Spinal cord (tissue), 9 donors: ENCODE measurements at regions not wholly inside any gene's neighbourhood (a gene's known extent, or its start where the extent isn't known, plus 50 kb on each side); places are given as distances from the start of the nearest gene placed in this dataset.
"Not testable (repeated sequence)": the region's sequence is repeated elsewhere in the genome, so short reads cannot be mapped to it uniquely, and the experiment has no call there.

Source experiments
- DNase-seq, 6 donors: peaks; one replicate each; pipeline versions ENCODE4 v3.0.0 to v3.0.0-alpha.2; 2013 to 2015; ENCODE audit warnings: low spot score in 6 of 6, low read depth in 4 of 6
- H3K27ac ChIP-seq: one replicate; pipeline ENCODE4 v1.5.1; 2013; ENCODE audit warnings: low read depth, low read length, control low read depth
- H3K27me3 ChIP-seq: one replicate; pipeline ENCODE4 v1.6.1; 2013; ENCODE audit warnings: low read length; ENCODE audit not compliant: control insufficient read depth, insufficient read depth
- H3K36me3 ChIP-seq: one replicate; pipeline ENCODE4 v1.6.1; 2013; ENCODE audit warnings: low read length; ENCODE audit not compliant: control insufficient read depth, insufficient read depth
- H3K4me1 ChIP-seq: one replicate; pipeline ENCODE4 v1.6.1; 2013; ENCODE audit warnings: low read length; ENCODE audit not compliant: control insufficient read depth, insufficient read depth
- H3K4me3 ChIP-seq: one replicate; pipeline ENCODE4 v1.5.1; 2013; ENCODE audit warnings: low read depth, low read length, control low read depth
- H3K9me3 ChIP-seq: one replicate; pipeline ENCODE4 v1.6.1; 2013; ENCODE audit warnings: low read length; ENCODE audit not compliant: control insufficient read depth, insufficient read depth
- WGBS: methylation state at CpG from one replicate; pipeline ENCODE4 v1.1.5; 2013; ENCODE audit warnings: missing lambda C conversion rate; ENCODE audit not compliant: insufficient coverage; 5-methylcytosine and 5-hydroxymethylcytosine counted together
- donor health status: healthy.

DNA sequence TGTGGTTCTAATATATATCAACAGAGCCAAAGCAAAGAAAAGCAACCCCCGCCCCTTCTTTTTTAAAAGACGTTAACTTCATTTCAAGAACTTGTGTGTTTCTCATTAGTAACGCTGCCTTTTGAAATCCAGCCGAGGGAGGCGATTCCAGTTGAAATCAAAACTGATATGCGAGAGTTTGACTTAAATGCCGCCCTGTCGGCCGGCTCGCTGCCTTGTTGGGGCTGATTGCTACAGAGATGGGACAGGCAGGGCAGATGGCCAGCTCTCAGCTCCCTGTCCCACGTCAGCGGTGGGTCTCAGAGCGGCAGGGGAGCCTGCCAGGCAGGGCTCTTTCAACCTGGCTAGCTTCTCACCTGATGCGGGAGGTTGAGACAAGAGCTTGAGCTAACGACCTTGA is 51.9 kb upstream of the ALX4 start:
- Histone ChIP-seq H3K4me1 (peaks cover 3% of the 10 kb centered on the region), H3K27me3 (peaks cover 2% of the 10 kb centered on the region), H3K36me3 (no peaks in the 10 kb centered on the region), H3K9me3 (no peaks in the 10 kb centered on the region), H3K4me3 (no peak overlapping the region), H3K27ac (no peak overlapping the region)
- WGBS = 50% methylated on average over 12 of the region's 15 CpGs
- DNase-seq = no peak

DNA sequence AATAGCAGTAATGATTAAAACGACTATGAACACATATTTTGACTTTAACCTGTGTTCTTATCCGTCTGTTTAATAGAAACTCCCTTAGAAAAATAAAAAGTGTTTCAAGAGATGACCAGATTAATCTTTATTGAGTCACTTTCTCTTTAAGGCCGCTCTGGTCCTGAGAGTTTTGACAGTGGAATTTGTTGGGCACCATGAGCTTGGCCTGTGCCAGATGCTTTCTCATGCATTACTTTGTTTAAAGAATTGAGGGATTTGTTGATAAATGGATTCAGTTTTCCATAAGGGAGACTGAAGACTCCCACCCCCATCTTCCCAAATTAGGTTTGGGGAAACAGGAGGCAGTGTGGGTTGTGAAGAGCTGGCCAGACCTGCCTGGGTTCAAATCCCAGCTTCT is 53.2 kb upstream of the ALX4 start:
- DNase-seq = no peak
- Histone ChIP-seq H3K27ac (no peak overlapping the region), H3K4me1 (peaks cover 3% of the 10 kb centered on the region), H3K27me3 (peaks cover 2% of the 10 kb centered on the region), H3K9me3 (no peaks in the 10 kb centered on the region), H3K36me3 (no peaks in the 10 kb centered on the region), H3K4me3 (no peak overlapping the region)
- no CpG with 5 or more reads among the region's 3 CpGs for WGBS

DNA sequence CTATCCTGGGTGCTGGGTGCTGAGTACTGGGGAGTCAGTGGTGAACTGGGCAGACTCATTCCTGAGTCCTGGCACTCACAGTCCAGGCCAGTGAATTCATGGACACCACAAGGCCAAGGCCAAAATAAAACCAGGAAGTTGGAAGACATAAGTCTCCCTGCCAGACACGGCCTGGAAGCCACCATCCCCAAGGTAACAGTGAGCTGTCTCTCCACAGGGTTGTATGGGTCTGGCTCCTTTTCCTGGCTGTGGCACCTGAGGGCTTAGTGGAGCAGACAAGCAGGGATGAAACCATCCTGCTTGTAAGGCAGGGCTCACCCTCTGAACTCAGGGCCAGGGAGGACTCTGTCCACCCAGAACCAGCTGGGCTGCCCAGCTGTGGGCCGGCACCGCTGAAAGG is 54.7 kb upstream of the ALX4 start:
- Histone ChIP-seq H3K9me3 (no peaks in the 10 kb centered on the region), H3K36me3 (no peaks in the 10 kb centered on the region), H3K4me1 (peaks cover 3% of the 10 kb centered on the region), H3K27me3 (peaks cover 2% of the 10 kb centered on the region), H3K4me3 (no peak overlapping the region), H3K27ac (no peak overlapping the region)
- 90% methylated on average over 3 of the region's 3 CpGs for WGBS
- no peak for DNase-seq

DNA sequence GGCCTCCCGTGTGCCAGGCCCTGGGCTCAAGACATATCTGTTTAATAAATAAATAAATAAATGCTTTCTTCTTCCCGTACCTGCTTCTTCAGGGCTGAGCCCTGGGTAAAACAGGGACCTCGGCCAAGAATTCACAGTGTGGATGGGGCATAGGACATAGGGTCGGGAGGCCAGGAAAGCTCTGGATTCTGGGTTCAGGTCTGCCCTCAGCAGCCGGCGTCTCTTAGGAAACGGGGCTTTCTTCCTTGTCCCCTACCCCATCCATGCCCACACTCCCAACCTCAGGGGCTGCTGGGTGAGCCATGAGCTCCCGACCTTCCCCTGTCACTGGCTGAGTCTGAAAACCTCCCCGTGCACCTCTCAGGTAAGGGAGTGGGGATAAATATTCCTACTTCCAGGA is 55.7 kb upstream of the ALX4 start:
- WGBS = 91% methylated on average over 5 of the region's 9 CpGs
- Histone ChIP-seq H3K27ac (no peak overlapping the region), H3K27me3 (peaks cover 2% of the 10 kb centered on the region), H3K4me3 (no peak overlapping the region), H3K9me3 (no peaks in the 10 kb centered on the region), H3K4me1 (peaks cover 3% of the 10 kb centered on the region), H3K36me3 (no peaks in the 10 kb centered on the region)
- no peak for DNase-seq

DNA sequence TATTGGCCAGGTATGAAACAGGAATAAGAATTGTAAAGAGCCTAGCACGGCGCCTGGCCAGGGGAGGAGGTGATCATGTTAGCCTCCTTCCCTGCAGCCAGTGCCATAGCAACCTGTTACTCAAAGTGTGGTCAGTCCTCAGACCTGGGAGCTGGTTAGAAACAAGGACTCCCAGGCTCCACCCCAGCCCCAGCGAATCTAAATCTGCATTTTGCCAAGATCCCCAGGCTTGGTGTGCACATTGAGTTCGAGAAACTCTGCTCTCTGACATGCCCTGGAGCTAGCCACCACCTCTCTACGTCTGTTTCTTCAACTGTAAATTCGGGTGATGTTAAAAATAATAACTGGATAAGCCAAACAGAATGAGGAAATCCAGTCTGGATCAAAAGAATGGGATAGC is 56.1 kb upstream of the ALX4 start:
- Histone ChIP-seq H3K27ac (no peak overlapping the region), H3K4me1 (peaks cover 3% of the 10 kb centered on the region), H3K36me3 (no peaks in the 10 kb centered on the region), H3K9me3 (no peaks in the 10 kb centered on the region), H3K27me3 (peaks cover 2% of the 10 kb centered on the region), H3K4me3 (no peak overlapping the region)
- no peak for DNase-seq
- 79% methylated on average over 4 of the region's 6 CpGs for WGBS

DNA sequence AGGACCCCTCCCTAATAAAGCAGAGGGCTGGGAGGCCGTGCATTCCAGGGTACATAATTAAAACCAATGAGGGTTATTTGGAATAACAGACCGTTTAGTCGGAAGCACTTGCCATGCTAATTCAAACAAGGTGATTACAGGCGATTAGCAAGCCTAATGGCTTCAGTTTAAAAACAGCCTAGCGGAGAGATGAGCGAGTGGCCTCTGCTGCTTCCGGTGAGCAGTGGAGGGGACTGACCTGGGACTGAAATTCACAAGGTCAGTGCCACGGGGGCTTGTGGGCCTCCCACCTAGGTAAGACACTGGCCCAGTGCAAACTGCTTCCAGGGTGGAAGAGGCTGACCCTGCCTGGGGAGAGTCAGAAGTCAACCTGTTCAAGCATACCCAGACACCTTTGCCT is 56.8 kb upstream of the ALX4 start:
- no peaks in the 10 kb centered on the region for H3K4me1 ChIP-seq
- H3K36me3 ChIP-seq = no peaks in the 10 kb centered on the region
- H3K9me3 ChIP-seq = no peaks in the 10 kb centered on the region
- no peak overlapping the region for H3K4me3 ChIP-seq
- no peak overlapping the region for H3K27ac ChIP-seq
- WGBS = 36% methylated on average over 7 of the region's 8 CpGs
- peak in 1 of 6 donors; percentile 38 for DNase-seq
- peaks cover 2% of the 10 kb centered on the region for H3K27me3 ChIP-seq

GRCh38 chr11:44367452-44367851 is 57.5 kb upstream of the ALX4 start:
- DNase-seq = peak in 2 of 6 donors; percentile 6 to 58
- H3K27me3 ChIP-seq = no peaks in the 10 kb centered on the region
- WGBS = 29% methylated on average over 1 of the region's 1 CpG
- H3K36me3 ChIP-seq = no peaks in the 10 kb centered on the region
- H3K4me1 ChIP-seq = no peaks in the 10 kb centered on the region
- no peaks in the 10 kb centered on the region for H3K9me3 ChIP-seq
- no peak overlapping the region for H3K27ac ChIP-seq
- H3K4me3 ChIP-seq = no peak overlapping the region

DNA sequence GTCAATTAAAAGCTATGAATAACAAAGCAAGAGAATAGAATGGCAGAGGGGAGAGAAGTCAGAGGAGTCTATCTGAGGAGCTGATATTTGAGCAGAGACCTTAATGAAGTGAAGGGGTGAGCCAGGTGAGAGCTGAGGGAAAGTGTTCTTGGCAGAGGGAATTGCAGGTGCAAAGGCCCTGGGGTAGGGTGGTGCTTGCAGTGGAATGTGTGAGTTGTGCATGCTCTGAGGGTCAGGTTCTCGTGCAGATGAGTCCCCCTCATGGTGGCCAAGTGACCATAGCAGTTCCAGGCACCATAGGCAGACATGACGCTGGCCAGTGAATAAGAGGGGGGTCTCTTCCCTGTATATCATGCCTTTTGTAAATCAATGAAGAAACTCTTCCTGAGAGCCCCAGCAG is 58.9 kb upstream of the ALX4 start:
- H3K27ac ChIP-seq = no peak overlapping the region
- WGBS = 75% methylated on average over 2 of the region's 2 CpGs
- no peaks in the 10 kb centered on the region for H3K4me1 ChIP-seq
- H3K36me3 ChIP-seq = no peaks in the 10 kb centered on the region
- H3K4me3 ChIP-seq = no peak overlapping the region
- no peaks in the 10 kb centered on the region for H3K9me3 ChIP-seq
- H3K27me3 ChIP-seq = no peaks in the 10 kb centered on the region
- no peak for DNase-seq

DNA sequence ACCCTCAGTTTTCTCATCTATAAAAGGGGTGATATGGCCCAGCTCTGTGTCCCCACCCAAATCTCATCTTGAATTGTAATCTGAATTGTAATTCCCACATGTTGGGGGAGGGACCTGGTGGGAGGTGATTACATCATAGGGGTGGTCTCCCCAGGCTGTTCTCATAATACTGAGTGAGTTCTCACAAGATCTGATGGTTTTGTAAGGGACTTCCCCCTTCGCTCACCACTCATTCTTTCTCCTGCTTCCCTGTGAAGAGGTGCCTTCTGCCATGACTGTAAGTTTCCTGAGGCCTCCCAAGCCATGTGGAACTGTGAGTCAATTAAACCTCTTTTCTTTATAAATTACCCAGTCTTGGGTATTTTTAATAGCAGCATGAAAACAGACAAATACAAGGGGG is 61.1 kb upstream of the ALX4 start:
- H3K4me1 ChIP-seq, H3K27me3 ChIP-seq, H3K9me3 ChIP-seq, H3K27ac ChIP-seq, H3K36me3 ChIP-seq, DNase-seq, H3K4me3 ChIP-seq: not testable (repeated sequence)
- WGBS = no CpG with 5 or more reads among the region's 1 CpG

DNA sequence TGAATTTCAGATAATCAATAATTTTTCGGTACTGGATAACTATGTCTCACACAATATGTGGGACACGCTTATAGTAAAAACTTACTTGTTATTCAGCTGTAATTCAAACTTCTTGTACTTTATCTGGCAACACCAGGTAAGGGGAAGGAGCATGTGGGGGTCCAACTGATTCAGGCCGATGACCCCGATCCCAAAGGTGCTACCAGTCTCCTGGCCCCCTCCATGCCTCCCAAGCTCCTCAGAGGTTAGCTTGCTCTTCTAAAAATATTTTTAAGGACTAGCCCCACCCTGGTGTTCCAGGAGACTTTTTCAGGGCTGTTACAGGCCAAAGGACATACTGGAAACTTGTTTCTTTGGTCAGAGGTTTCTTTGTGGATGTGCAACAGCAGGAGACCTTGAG is 61.8 kb upstream of the ALX4 start:
- H3K9me3 ChIP-seq = no peaks in the 10 kb centered on the region
- H3K4me3 ChIP-seq = no peak overlapping the region
- H3K36me3 ChIP-seq = no peaks in the 10 kb centered on the region
- WGBS = 100% methylated on average over 2 of the region's 4 CpGs
- no peaks in the 10 kb centered on the region for H3K27me3 ChIP-seq
- H3K27ac ChIP-seq = no peak overlapping the region
- H3K4me1 ChIP-seq = peaks cover 3% of the 10 kb centered on the region
- no peak for DNase-seq
